22Rv1 (cell line): ENCODE measurements at regions not wholly inside any gene's neighbourhood (a gene's known extent, or its start where the extent isn't known, plus 50 kb on each side); places are given as distances from the start of the nearest gene placed in this dataset.

Experiments
- ZFX ChIP-seq: fragments of 450-650 bp; IDR thresholded peaks from 2 replicates; pipeline ENCODE4 v1.6.1; 2017; ENCODE audit warnings: antibody characterized with exemption, borderline replicate concordance
- TF ChIP-seq, protein P1 (sequence below): fragments of 450-650 bp; IDR thresholded peaks from 2 replicates; pipeline ENCODE4 v1.5.1; 2017; ENCODE audit warnings: mild to moderate bottlenecking

DNA sequence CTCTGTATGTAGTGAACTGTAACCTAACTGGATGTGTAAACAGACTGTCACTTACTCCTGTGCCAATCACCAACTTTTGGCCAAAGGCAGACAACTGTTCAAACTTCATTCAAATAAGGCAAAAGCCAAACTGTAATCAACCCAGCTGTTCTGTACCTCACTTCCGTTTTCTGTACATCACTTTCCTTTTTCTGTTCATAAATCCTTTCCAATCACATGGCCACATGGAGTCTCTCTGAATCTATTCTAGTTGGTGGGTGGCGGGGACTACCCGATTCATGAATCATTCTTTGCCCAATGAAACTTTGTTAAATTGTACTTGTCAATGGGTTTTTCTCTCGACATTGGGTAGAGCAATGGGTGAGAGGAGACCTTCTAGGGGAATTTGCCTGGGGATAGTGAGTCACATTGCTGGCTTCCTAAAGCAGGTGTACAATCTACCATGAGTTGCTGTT is 178.3 kb upstream of the RFC3 start:
- TF ChIP-seq, protein P1, sequence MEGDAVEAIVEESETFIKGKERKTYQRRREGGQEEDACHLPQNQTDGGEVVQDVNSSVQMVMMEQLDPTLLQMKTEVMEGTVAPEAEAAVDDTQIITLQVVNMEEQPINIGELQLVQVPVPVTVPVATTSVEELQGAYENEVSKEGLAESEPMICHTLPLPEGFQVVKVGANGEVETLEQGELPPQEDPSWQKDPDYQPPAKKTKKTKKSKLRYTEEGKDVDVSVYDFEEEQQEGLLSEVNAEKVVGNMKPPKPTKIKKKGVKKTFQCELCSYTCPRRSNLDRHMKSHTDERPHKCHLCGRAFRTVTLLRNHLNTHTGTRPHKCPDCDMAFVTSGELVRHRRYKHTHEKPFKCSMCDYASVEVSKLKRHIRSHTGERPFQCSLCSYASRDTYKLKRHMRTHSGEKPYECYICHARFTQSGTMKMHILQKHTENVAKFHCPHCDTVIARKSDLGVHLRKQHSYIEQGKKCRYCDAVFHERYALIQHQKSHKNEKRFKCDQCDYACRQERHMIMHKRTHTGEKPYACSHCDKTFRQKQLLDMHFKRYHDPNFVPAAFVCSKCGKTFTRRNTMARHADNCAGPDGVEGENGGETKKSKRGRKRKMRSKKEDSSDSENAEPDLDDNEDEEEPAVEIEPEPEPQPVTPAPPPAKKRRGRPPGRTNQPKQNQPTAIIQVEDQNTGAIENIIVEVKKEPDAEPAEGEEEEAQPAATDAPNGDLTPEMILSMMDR, result no peak
- no peak for TF ChIP-seq ZFX
